ENCODE measurements at regions not wholly inside any gene's neighbourhood (a gene's known extent, or its start where the extent isn't known, plus 50 kb on each side); places are given as distances from the start of the nearest gene placed in this dataset.

GRCh38 chr2:16179701-16180416 lies 239.5 kb downstream of the MYCN start:
- DNase-seq = no peak

GRCh38 chr2:16178551-16179130 lies 238.3 kb downstream of the MYCN start:
- no peak for DNase-seq

- DNase-seq = no peak
These were observed 237.4 kb downstream of the MYCN start for GRCh38 chr2:16177671-16178180.

- DNase-seq = no peak
These were observed 236.7 kb downstream of the MYCN start for GRCh38 chr2:16176971-16177480.

GRCh38 chr2:16175247-16175825 lies 235.0 kb downstream of the MYCN start:
- DNase-seq = no peak

GRCh38 chr2:16174693-16175045 lies 234.3 kb downstream of the MYCN start:
- DNase-seq = no peak

GRCh38 chr2:16173893-16174692 lies 233.7 kb downstream of the MYCN start:
- DNase-seq = no peak

- DNase-seq = no peak
These were observed 232.2 kb downstream of the MYCN start for GRCh38 chr2:16172324-16173175.

- no peak for DNase-seq
These were observed 231.1 kb downstream of the MYCN start for GRCh38 chr2:16171425-16171920.

- DNase-seq = no peak
These were observed 230.5 kb downstream of the MYCN start for GRCh38 chr2:16170675-16171424.

GRCh38 chr2:16169381-16169960 lies 229.1 kb downstream of the MYCN start:
- no peak for DNase-seq

- no peak for DNase-seq
These were observed 228.3 kb downstream of the MYCN start for GRCh38 chr2:16168506-16169264.

GRCh38 chr2:16167870-16168426 lies 227.6 kb downstream of the MYCN start:
- DNase-seq = no peak

- no peak for DNase-seq
These were observed 227.1 kb downstream of the MYCN start for GRCh38 chr2:16167451-16167861.

- no peak for DNase-seq
These were observed 226.1 kb downstream of the MYCN start for GRCh38 chr2:16166327-16166981.

GRCh38 chr2:16165518-16166326 lies 225.4 kb downstream of the MYCN start:
- no peak for DNase-seq

- DNase-seq = no peak
These were observed 222.2 kb downstream of the MYCN start for GRCh38 chr2:16162491-16163040.
